GM19468 (cell line): ENCODE measurements at regions not wholly inside any gene's neighbourhood (a gene's known extent, or its start where the extent isn't known, plus 50 kb on each side); places are given as distances from the start of the nearest gene placed in this dataset.
"Not testable (repeated sequence)": the region's sequence is repeated elsewhere in the genome, so short reads cannot be mapped to it uniquely, and the experiment has no call there.

Experiments used
- ATAC-seq: cut with Tn5 transposase; IDR thresholded peaks from one replicate; pipeline ENCODE4 v1.9.1; 2021; ENCODE audit warnings: mild to moderate bottlenecking, moderate library complexity, moderate number of reproducible peaks; ENCODE audit not compliant: unreplicated experiment; ENCODE audit errors: extremely low read depth

DNA sequence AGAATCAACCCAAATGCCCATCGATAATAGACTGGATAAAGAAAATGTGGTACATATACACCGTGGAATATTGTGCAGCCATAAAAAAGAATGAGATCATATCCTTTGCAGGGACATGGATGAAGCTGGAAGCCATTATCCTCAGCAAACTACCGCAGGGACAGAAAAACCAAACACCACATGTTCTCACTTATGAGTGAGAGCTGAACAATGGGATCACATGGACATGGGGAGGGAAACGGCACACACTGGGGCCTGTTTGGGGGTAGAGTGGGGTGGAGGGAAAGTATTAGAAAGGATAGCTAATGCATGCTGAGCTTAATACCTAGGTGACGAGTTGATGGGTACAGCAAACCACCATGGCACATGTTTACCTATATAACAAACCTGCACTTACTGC lies 217.5 kb downstream of the TOMM20 start:
- not testable (repeated sequence) for ATAC-seq

DNA sequence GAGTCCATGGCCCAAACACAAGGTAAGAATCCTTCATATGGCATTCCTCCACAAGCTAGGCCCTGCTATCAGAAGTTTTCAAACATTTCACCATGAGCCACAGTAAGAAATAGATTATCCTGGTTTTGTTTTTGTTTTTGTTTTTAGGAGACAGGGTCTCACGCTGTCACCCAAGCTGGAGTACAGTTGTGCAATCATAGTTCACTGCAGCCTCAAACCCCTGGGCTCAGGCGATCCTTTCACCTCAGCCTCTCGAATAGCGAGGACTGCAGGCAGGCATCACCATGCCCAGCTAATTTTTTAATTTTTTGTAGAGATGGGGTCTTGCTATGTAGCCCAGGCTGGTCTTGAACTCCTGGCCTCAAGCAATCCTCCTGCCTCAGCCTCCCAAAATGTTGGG lies 218.8 kb downstream of the TOMM20 start:
- ATAC-seq = no peak

DNA sequence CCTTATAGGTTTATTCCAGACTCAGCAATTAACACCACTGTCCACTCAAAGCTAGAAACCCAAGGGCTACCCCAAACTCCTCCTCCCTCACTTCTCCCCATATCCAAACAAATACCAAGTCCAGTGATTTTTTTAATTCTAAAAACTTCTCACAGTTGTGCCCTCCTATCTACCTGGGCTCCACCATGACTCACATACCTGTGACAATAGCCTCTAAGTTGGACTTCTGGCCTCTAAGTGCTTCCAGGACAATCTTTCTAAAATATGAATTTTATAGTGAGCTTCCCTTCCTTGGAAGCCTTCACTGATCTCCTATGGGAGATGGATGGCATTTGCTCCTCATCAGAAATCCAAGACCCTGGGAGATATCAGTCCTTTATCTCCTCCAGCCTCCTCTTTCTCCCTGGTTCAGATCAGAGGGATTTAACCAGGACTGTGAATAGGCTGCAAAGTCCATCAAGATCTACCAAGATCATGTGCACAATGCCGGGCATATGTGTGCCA lies 219.3 kb downstream of the TOMM20 start:
- no peak for ATAC-seq

DNA sequence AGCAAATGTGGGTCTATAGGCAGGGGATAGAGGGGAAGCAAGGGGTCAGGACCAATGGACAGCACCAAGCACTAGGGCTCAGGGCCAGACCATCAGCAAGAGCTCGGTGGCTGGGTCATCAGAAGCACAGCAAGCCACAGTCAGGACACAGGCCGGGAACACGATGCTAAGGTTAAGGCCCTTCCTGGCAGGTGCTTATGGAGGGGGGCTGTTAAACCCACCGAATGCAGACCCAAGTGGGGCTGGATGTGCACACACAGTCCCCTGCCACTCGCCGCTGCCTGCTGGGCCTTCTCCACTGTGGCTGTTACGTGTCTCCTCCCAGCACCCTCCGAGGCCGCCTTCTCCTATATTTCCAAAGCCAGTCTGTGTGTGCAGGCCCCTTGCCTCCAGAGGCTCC lies 220.1 kb downstream of the TOMM20 start:
- ATAC-seq = no peak

DNA sequence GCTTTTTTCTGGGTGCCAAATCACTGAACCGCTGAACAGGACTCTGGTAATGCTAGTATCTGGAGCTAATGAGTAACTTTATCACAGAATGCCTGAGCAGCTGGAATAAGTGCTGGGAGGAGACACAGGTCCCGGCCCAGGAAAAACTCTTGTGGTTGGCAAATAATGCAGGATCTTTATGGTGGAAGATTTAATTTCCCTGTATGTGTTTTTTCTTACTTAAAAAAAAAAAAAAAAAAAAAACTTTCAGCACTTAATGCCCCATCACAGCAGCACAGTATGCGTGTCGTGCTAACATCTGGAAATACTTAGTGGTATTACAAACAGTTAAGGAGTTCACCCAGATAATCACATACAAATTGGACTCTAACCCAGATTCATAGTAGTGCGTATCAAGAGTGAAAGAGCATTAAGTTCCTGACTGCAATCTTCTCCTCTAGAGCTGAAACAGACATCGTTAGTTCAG lies 220.7 kb downstream of the TOMM20 start:
- no peak for ATAC-seq

DNA sequence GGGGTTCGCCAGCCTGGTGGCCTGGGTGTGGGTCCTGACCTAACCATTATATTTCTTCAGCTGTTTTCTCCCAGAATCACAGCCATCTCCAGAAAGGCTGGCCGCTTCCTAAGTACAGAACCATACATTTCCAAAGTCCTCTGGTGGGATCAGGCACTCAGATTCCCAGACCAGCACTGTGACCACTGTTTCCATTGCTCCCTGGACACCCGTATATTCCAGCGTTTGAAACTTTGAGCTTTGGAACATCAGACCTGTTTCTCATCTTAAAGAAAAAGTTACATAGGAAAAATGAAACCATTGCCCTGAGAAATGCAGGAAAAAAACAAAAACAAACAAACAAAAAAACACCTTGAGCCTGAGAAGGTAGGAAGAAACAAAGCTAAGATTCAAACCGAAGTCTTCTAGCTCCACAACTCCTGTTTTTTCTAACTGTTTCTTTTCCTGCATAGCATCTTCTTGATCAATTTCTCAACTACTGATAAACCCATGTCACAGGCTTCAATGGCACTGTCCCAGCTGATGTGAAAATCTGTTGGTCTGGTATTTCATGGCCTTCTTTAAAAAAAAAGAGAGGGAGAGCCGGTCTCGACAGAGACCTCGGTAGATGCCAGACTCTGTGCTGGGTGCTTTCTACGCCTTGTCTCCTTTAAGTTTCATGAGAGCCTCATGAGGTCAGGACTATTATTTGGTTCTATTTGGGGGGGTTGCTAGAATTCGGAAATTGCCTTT lies 221.3 kb downstream of the TOMM20 start:
- ATAC-seq = no peak

DNA sequence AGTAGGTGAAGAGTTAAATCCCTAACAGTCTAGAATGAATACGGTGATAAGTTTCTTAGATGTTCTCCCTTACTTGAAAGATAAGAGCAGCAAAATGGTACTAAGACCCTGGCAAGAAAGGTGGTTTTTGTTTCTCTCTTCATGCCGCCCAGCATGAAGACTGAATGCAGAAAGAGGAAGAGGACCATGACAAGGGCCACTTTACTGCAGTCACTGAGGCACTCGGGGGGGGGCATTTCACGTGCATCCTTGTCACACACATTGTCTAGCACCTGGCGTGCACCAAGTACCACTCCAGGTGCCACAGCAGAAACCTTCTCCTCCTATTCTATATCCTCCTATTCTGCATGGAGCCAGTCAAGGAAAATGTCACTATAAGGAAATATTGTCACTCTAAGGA lies 222.0 kb downstream of the TOMM20 start:
- ATAC-seq = no peak

DNA sequence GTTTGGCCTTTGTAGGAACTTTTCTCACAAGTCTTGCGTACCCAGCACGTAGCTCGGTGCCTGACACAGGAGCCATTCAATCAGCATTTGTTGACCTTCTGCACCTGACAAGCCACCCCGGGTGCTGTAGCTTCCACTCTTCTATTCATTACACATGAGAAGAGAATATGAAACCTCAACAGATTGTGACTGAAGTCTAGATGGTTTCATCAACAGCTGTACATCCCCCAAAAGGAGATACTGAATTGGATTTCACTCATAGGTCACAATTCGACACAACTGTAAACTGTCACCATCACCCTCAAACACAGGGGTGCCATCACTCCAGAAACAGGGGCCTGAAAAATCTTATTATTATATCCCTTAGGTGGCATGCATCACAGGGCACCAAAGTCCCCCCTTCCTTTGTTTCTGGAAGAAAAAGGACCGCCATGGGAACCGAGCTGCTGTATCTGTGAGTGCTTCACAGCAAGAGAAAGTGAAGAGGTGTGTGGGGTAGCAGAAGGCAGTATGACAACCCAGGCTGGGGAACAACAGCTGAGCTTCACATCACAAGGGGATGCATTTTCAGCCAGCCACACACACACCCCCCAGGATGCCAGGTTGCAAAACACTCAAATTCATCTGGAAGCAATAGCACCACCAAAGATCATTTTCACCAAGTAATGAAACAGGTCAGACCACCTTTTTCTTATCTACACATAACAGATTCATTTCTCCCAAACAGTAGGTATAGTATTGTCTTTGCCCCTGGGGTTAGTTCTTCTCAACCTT lies 225.7 kb downstream of the TOMM20 start:
- ATAC-seq = no peak

DNA sequence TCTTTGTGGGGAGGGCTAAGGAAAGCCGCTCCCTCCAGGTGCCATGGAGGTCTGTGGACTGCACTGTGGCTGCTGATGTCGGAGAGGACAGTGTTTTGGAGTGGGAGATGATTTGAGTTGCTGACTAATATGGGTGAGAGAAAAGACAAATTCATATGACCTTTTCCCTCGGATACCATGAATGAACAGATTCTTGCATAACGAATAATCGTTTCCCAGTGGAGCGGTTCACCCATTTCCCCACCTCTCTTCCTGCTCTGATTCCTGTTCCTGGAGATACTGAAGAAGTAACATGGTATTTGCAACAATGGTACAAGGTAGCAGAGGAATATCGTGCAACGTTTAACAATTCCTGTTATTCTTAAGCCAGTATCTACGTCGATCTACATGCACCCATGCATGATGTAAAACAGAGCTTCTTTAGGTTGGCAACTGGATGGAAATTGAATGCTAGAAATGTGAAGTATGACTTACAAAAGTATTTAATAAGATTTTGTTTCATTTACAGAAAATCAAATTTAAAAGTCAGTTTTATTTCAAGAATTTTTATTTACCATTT lies 227.1 kb downstream of the TOMM20 start:
- no peak for ATAC-seq

DNA sequence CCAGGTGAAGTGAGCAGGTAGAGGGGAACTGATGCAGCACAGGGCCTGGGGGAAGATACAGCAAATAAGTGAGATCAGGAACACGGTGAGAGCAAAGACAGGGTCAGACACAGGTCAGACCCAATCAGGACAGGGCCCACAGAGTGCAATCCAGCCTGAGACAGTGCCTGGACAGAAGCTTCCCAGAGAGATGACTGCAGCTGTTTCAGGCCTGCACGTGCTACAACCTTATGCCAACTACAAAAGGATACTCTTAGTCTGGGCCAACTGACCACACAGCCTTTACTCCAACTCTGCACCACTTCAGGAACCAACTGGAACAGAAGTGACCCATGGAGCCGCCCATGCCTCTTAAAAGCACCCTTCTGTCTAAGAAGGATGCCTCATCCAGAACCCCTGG lies 228.0 kb downstream of the TOMM20 start:
- ATAC-seq = no peak

DNA sequence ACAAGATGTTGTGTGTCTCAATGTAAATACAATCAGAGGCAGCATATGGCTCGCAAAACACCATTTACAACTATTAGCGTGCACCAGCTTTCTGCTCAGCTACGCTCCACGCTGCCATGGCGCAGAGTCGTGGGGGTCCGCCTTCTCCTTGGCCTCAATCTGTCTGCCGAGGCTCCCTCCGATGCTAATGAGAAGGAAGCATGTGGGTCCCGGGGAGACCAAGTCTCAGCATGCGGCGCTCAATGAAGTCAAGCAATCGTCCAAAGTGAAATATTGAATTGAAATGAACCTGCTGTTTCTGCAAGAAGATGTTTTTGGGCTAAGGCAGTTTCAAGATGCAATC lies 228.9 kb downstream of the TOMM20 start:
- ATAC-seq = no peak

DNA sequence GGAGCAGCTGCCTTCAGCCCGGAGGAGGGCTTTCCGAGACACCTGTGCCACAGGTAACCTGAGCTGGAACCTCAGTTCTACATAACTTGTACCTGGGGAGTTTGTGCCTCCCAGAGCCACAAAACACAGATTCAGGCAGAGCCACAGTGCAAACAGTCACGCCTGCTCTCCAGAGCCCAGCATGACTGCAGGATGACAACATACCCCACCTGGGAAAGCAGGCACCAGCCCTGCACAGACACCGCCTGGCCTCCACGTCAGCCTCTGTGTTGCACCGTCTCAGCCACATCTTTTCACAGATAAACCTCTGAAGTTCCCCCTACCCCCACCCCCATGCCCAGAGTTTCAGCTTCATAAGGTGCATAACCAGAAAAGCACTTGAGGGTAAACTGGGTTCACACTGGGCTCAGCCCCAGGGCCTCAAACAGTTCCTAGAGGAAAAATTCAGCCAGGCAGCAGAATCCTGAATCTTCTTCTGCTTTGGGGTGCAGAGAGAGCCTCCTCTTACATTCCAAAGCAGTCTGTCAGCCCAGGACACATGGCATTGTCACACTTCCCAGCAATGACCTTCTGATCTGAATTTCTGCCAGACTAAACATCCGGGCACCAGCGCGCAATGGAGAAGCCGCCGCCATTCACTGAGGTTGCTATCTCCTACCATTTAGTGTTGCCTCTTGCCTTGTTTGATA lies 229.5 kb downstream of the TOMM20 start:
- ATAC-seq = no peak

DNA sequence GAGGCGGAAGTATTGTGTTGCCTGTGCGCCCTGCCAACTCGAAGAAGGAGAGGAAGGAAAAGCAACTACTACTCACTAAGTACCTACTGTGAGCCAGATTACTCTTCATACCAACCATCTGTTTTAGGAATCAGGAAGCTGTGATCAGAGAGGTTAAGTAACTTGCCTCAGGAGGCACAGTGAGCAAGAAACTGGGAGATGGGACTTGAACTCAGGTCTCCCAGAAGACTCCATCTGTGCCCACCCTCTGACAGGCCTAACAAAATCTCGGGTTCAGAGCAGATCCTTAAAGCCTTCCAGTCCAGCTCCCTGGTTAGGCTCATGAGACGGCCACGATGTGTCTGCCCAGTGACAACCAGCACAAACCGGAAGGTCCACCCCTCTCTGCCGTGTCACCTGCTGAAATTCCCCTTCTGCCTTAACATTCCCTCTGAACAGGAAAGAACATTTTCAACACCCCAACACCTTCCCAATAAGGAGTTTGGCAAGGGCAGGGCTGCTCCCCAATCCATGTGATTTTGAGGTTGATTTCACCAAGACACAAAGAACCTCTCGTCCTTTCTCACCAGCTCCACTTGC lies 230.1 kb downstream of the TOMM20 start:
- no peak for ATAC-seq

DNA sequence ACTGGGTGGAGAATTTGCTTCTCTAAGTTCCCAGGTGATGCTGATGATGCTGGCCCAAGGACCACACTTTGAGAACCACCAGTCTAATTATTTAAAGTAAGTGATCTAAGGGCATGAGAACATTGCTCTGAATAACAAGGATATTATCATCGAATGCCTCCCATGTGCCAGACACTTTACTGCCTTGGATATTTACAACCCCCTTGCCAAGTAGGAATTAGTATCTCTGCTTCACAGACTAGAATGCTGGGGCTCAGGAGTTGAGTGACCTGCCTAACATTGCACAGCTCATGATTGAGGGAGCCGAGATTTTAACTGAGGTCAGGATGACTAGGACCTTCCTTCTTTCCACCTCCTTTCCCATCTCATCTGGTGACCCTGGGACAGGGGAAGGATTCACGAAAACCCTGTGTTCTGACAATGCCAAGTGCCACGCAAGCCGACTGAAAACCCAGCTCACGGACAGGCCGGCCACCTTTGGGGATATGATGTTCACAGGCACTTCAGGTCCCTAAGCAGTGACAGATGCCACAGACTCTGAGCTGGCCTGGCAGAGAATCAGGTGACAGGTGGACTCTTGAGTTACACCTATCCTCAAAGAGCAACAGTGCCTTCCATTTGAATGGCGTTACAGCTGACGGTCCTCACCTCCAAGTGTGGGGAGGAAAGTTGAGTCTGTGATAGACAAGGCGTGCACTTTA lies 230.7 kb downstream of the TOMM20 start:
- no peak for ATAC-seq

DNA sequence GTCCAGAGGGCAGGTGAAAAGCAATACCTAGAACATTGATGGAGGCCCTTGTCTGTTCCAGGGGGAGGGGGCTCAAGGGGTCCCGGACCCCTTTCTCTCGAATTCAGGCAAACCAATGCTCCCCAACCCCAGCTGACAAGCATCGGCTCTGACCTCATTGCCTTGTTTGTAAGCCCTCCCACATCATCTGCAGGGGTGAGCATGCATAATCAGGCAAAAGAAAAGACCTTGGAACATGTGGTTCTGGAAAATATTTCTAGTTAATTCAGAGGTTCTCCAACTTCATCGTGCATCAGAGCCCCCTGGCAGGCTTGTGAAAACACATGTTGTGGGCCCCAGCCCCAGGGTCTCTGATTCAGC lies 231.3 kb downstream of the TOMM20 start:
- ATAC-seq = no peak

DNA sequence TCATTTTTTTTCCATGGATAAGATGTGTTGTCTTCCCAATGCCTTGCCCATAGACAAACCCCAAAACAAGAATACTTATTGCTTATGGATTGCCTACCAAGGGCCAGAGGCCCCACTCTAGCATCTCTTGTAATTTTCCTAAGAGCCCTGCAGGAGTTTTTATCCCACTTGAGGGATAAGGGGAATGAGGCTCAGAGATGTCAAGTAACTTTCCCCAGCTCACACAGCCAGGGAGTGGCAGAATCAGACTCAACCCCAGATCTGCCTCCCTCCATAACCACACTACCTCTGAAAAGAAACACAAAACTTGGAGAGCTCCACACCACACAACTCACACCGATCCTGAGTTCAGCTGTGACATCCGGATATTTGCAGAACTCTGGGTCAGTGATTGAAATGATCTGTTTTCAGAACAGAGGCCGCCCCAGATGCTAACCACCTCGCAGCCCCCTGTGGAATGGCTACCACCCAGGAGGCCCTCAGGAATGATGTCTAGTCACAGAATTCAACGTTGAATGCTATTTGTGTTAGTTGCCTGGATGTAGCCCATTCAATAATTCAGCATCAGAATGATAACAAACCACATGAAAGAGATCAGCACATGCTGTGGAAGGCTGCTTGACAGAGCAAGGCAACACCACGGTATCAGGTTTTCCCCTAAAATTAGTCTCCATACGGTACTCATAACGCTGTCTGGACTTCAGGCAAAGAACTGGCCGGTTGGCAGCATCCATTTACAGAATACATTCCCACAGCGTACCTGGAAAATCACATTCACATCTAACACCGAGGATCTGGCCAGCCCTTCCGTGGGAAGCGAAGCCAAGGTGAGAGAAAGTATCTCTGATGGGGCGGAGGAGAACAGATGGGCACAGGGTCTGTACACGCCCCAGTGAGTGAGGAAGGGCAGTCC lies 231.9 kb downstream of the TOMM20 start:
- no peak for ATAC-seq

DNA sequence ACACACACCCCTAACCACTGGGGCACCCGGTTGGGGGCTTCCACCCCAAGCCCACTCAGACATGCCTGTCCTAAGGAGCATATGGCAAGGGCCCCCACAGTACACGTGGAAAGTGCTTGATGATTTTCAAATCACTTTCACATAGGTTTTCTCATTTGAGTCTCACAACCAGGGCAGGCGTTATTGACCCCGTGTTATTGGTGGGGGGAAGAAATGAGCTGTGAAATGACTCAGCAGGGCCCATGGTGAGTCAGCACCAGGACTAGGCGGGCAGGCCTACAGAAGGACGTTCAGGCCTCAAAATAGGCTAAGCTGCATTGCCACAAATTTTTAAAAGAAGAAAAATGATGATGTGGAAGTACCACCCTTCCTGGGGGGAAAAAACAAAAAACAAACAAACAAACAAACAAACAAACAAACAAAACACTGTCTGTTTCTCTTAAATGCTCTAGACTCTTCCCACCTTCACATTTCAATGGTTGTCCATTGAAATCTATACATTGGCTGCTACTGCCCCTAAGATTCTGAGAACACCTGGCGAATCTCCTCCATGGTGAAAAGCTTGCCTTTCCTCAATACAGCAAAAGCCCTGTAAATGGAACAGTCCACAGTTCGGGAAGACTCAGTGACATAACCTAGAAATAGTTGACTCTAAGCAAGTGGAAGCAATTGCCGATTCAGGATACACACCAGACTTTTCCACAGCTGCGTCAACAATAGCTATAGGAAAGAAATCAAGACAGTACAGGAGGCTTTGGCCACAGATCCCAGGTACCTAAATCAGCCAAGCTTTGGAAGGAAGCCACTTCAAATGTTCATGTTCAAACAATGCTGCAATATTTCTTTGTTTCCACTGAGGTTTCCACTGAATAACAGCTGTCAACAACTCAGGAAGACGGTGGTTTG lies 234.7 kb downstream of the TOMM20 start:
- no peak for ATAC-seq

DNA sequence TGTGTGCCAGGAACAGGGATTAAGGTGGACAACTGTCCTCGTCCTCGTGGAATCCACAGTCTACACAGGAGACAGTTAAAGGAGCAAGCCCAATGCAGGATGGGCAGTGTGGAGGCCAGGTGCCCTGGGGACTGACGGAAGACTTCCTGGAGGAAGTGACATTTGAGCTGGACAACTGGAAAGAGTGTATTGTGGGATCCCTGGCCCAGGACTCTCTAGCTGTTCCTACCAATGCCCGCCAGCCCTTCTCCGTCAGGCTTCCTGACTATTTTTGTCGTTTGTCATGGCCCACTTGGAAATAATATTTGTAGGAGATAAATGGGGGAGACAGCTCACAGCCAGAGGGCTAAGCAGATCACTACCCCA lies 235.3 kb downstream of the TOMM20 start:
- ATAC-seq = no peak
